ENCODE measurements at regions not wholly inside any gene's neighbourhood (a gene's known extent, or its start where the extent isn't known, plus 50 kb on each side); places are given as distances from the start of the nearest gene placed in this dataset.

GRCh38 chr15:29590701-29591100, 231.6 kb downstream of the TJP1 start:
- no peak for DNase-seq (ENCODE audit: low read depth)

GRCh38 chr15:29589975-29590374, 232.3 kb downstream of the TJP1 start:
- TF ChIP-seq CTCF (conservative IDR thresholded peaks at IDR 0.05; ENCODE audit: low read depth, low read length): no peak
- no peak for DNase-seq (ENCODE audit: low read depth)
- no peak overlapping the region for H3K4me3 ChIP-seq (ENCODE audit: low read depth, low read length)

More at GRCh38 chr15:29590701-29591100, 231.6 kb downstream of the TJP1 start:
- H3K4me3 ChIP-seq (ENCODE audit: low read depth, low read length): no peak overlapping the region
- TF ChIP-seq CTCF (conservative IDR thresholded peaks at IDR 0.05; ENCODE audit: low read depth, low read length): no peak

GRCh38 chr15:29589416-29589815, 232.9 kb downstream of the TJP1 start:
- DNase-seq (ENCODE audit: low read depth): no peak
- no peak for TF ChIP-seq CTCF (conservative IDR thresholded peaks at IDR 0.05; ENCODE audit: low read depth, low read length)

GRCh38 chr15:29573197-29573838, 248.9 kb downstream of the TJP1 start:
- H3K4me3 ChIP-seq (ENCODE audit: low read depth, low read length): no peak overlapping the region
- TF ChIP-seq CTCF (conservative IDR thresholded peaks at IDR 0.05; ENCODE audit: low read depth, low read length): no peak
- no peak for DNase-seq (ENCODE audit: low read depth)

More at GRCh38 chr15:29589416-29589815, 232.9 kb downstream of the TJP1 start:
- H3K4me3 ChIP-seq (ENCODE audit: low read depth, low read length): no peak overlapping the region

- TF ChIP-seq CTCF (conservative IDR thresholded peaks at IDR 0.05; ENCODE audit: low read depth, low read length): no peak
- no peak overlapping the region for H3K4me3 ChIP-seq (ENCODE audit: low read depth, low read length)
- peak; percentile 12 for DNase-seq (ENCODE audit: low read depth)
Measured at GRCh38 chr15:29571792-29572431, 250.4 kb downstream of the TJP1 start.

- no peak for TF ChIP-seq CTCF (conservative IDR thresholded peaks at IDR 0.05; ENCODE audit: low read depth, low read length)
- peak; percentile 18 for DNase-seq (ENCODE audit: low read depth)
- H3K4me3 ChIP-seq (ENCODE audit: low read depth, low read length): peak overlapping the region; percentile 35
Measured at GRCh38 chr15:29570948-29571791, 251.1 kb downstream of the TJP1 start.
